ENCODE measurements at regions not wholly inside any gene's neighbourhood (a gene's known extent, or its start where the extent isn't known, plus 50 kb on each side); places are given as distances from the start of the nearest gene placed in this dataset.
A peak's percentile ranks its signal among the peaks of the same experiment; 100 is the strongest.

- Histone ChIP-seq H3K9ac (ENCODE audit: low read length) (no peak overlapping the region), H3K27ac (ENCODE audit: low read depth, low read length) (no peak overlapping the region), H4K20me1 (ENCODE audit: insufficient read depth) (no peaks in the 10 kb centered on the region), H3K9me3 (ENCODE audit: control insufficient read depth in 1 of 2, insufficient read depth in 1 of 2, low read depth in 1 of 2, low read length in 2 of 2) (no peaks in the 10 kb centered on the region), H3K4me1 (ENCODE audit: control insufficient read depth in 1 of 2, insufficient read depth in 2 of 2, low read length in 2 of 2) (peaks cover 26 to 47% of the 10 kb centered on the region in 2 experiments), H2AFZ (ENCODE audit: low read depth, low read length, poor library complexity, severe bottlenecking) (no peak overlapping the region), H3K27me3 (ENCODE audit: insufficient read depth, low read length) (no peaks in the 10 kb centered on the region), H3K9me2 (ENCODE audit: insufficient read depth) (no peaks in the 10 kb centered on the region), H3K36me3 (ENCODE audit: control insufficient read depth in 1 of 2, insufficient read depth in 2 of 2, low read length in 2 of 2) (no peaks in the 10 kb centered on the region), H3K79me2 (ENCODE audit: insufficient read depth, low read length) (no peaks in the 10 kb centered on the region), H3K4me2 (ENCODE audit: low read length) (peak overlapping the region; percentile 81; the same call in 1 of the 2 replicates), H3K4me3 (replicated peaks in 1 of 2; ENCODE audit: low read depth in 1 of 2, low read length in 2 of 2) (no peak overlapping the region)
- CTCF ChIA-PET = no interaction called here
- TF ChIP-seq JUND (IDR thresholded peaks at IDR 0.05) (no peak), ATF3 (IDR thresholded peaks at IDR 0.05) (no peak), ELF1 (IDR thresholded peaks at IDR 0.05; ENCODE audit: borderline replicate concordance, low read depth) (no peak), EZH2 (IDR thresholded peaks at IDR 0.05) (no peak), SRF (IDR thresholded peaks at IDR 0.05; ENCODE audit: low read depth) (no peak), CTCF (IDR thresholded peaks at IDR 0.05 in 2 of 3, conservative IDR thresholded peaks at IDR 0.05 in 1 of 3; ENCODE audit: borderline replicate concordance in 1 of 3, insufficient read depth in 1 of 3, low read depth in 2 of 3, low read length in 2 of 3) (no peak), ZFX (IDR thresholded peaks at IDR 0.05) (no peak), ZNF274 (IDR thresholded peaks at IDR 0.05; ENCODE audit: low read depth, low read length) (no peak), SP1 (IDR thresholded peaks at IDR 0.05; ENCODE audit: low read depth) (no peak), EZH2phosphoT487 (IDR thresholded peaks at IDR 0.05; ENCODE audit: borderline replicate concordance) (no peak), POLR2A (IDR thresholded peaks at IDR 0.05; ENCODE audit: borderline replicate concordance, extremely low read depth, insufficient read depth, insufficient read length) (no peak), CEBPB (IDR thresholded peaks at IDR 0.05; ENCODE audit: low read depth) (no peak), RAD21 (IDR thresholded peaks at IDR 0.05; ENCODE audit: low read depth) (no peak), REST (IDR thresholded peaks at IDR 0.05; ENCODE audit: low read depth) (no peak), ZBTB33 (IDR thresholded peaks at IDR 0.05; ENCODE audit: extremely low read depth, insufficient replicate concordance, low read length) (no peak), CBX3 (IDR thresholded peaks at IDR 0.05; ENCODE audit: low read depth) (no peak), YY1 (IDR thresholded peaks at IDR 0.05; ENCODE audit: extremely low read depth, insufficient replicate concordance, low read depth, low read length) (no peak), EGR1 (IDR thresholded peaks at IDR 0.05; ENCODE audit: low read depth) (no peak)
- ATAC-seq = no peak
- intact Hi-C loops (cut with micrococcal nuclease) = loop anchor here (5.0 kb wide), 2 partner anchors 118 to 193 kb away; partner anchors contain the start of genes ADAM17 and YWHAQ
- BruUV-seq (replicated peaks) = no TSS peak
- POLR2A ChIA-PET = no interaction called here
- RAD21 ChIA-PET (ENCODE audit: low non-redundant PET in 1 of 2, low total read pairs in 2 of 2, uncharacterized antibody in 2 of 2, unreplicated experiment in 2 of 2) = no interaction called here
- no peak for DNase-seq (ENCODE audit: low read depth, low spot score)
These were observed 92.8 kb upstream of the TAF1B start for GRCh38 chr2:9750224-9751215.

All from HCT116 (cell line).